ENCODE measurements at regions not wholly inside any gene's neighbourhood (a gene's known extent, or its start where the extent isn't known, plus 50 kb on each side); places are given as distances from the start of the nearest gene placed in this dataset.

GRCh38 chr5:56460681-56461191 lies 227.6 kb upstream of the ANKRD55 start:
- TF ChIP-seq POLR2A (IDR thresholded peaks at IDR 0.05), result no peak
- TF ChIP-seq, protein P1, sequence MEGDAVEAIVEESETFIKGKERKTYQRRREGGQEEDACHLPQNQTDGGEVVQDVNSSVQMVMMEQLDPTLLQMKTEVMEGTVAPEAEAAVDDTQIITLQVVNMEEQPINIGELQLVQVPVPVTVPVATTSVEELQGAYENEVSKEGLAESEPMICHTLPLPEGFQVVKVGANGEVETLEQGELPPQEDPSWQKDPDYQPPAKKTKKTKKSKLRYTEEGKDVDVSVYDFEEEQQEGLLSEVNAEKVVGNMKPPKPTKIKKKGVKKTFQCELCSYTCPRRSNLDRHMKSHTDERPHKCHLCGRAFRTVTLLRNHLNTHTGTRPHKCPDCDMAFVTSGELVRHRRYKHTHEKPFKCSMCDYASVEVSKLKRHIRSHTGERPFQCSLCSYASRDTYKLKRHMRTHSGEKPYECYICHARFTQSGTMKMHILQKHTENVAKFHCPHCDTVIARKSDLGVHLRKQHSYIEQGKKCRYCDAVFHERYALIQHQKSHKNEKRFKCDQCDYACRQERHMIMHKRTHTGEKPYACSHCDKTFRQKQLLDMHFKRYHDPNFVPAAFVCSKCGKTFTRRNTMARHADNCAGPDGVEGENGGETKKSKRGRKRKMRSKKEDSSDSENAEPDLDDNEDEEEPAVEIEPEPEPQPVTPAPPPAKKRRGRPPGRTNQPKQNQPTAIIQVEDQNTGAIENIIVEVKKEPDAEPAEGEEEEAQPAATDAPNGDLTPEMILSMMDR (IDR thresholded peaks at IDR 0.05), result no peak

Measured in right lobe of liver (tissue), 4 donors.